ENCODE measurements at regions not wholly inside any gene's neighbourhood (a gene's known extent, or its start where the extent isn't known, plus 50 kb on each side); places are given as distances from the start of the nearest gene placed in this dataset.
A peak's percentile ranks its signal among the peaks of the same experiment; 100 is the strongest.

DNA sequence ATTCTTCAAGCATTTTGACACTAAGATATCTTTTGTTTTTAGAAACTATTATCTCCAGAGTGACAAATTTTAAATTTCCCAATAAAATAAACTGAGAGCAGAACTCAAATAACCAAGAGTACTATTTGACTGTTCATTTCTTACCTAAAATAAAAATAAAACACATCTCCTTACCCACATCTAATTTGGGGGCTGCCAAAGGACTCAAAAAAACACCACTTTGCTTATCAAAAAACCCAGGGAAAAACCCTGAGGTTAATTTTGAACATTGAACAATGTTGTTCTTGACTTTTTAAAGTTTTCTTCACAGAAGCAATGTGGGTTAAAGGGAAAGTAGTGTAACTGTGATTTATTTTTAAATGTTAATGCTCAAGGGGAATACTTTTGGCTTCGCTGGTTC, 243.0 kb upstream of the HHIP start:
- no peak for DNase-seq (ENCODE audit: low spot score)
- no peak overlapping the region for H3K9ac ChIP-seq

DNA sequence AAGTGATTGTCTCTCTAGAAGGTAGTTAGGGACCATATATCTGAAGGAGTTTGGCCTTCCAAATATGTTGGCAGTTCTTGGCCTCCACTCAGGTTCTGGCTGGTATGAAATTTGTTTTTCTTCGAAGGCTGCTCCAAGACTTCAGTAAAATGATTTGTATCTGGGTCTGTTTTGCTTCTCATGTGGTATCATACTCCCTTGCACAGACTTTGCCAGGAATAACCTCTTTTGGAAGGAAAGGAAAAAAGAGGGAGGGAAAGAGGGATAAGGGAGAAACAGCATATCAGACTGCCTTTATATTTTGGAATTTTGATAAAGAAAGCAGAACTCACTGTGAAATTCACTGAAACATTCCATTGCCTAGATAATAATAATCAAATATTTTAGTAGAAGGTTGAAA, 242.1 kb upstream of the HHIP start:
- Histone ChIP-seq H3K4me3 (no peak overlapping the region), H3K36me3 (no peaks in the 10 kb centered on the region), H3F3A (ENCODE audit: low read depth) (peaks cover 11% of the 10 kb centered on the region), H3K27ac (no peak overlapping the region), H3K79me2 (ENCODE audit: low read depth) (no peaks in the 10 kb centered on the region), H3K4me2 (no peak overlapping the region), H3K4me1 (peaks cover 18% of the 10 kb centered on the region), H3K27me3 (no peaks in the 10 kb centered on the region), H3K9me3 (ENCODE audit: low read depth) (no peaks in the 10 kb centered on the region), H2AFZ (replicated peaks) (no peak overlapping the region), H4K20me1 (ENCODE audit: low read depth) (no peaks in the 10 kb centered on the region), H3K9ac (no peak overlapping the region)
- no peak overlapping the region for H3K4me3 Mint-ChIP-seq
- H3K4me1 Mint-ChIP-seq = peaks cover 3% of the 10 kb centered on the region
- H3K27me3 Mint-ChIP-seq (ENCODE audit: insufficient read depth, low read depth) = peaks cover 2% of the 10 kb centered on the region
- no peak for DNase-seq (ENCODE audit: low spot score)
- no peaks in the 10 kb centered on the region for H3K36me3 Mint-ChIP-seq
- no peaks in the 10 kb centered on the region for H3K9me3 Mint-ChIP-seq
- TF ChIP-seq, protein P1, sequence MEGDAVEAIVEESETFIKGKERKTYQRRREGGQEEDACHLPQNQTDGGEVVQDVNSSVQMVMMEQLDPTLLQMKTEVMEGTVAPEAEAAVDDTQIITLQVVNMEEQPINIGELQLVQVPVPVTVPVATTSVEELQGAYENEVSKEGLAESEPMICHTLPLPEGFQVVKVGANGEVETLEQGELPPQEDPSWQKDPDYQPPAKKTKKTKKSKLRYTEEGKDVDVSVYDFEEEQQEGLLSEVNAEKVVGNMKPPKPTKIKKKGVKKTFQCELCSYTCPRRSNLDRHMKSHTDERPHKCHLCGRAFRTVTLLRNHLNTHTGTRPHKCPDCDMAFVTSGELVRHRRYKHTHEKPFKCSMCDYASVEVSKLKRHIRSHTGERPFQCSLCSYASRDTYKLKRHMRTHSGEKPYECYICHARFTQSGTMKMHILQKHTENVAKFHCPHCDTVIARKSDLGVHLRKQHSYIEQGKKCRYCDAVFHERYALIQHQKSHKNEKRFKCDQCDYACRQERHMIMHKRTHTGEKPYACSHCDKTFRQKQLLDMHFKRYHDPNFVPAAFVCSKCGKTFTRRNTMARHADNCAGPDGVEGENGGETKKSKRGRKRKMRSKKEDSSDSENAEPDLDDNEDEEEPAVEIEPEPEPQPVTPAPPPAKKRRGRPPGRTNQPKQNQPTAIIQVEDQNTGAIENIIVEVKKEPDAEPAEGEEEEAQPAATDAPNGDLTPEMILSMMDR (IDR thresholded peaks at IDR 0.05) = no peak
- TF ChIP-seq EZH2 (IDR thresholded peaks at IDR 0.05) (no peak), EZH2phosphoT487 (IDR thresholded peaks at IDR 0.05) (no peak)
- H3K27ac Mint-ChIP-seq = no peak overlapping the region

More for the DNA sequence above, 243.0 kb upstream of the HHIP start:
- H3K4me1 ChIP-seq = peaks cover 18% of the 10 kb centered on the region
- no peaks in the 10 kb centered on the region for H4K20me1 ChIP-seq (ENCODE audit: low read depth)
- peak overlapping the region; percentile 85 for H3K27ac ChIP-seq
- no peaks in the 10 kb centered on the region for H3K36me3 Mint-ChIP-seq
- H3K9me3 ChIP-seq (ENCODE audit: low read depth) = no peaks in the 10 kb centered on the region
- peaks cover 2% of the 10 kb centered on the region for H3K27me3 Mint-ChIP-seq (ENCODE audit: insufficient read depth, low read depth)
- no peak overlapping the region for H3K27ac Mint-ChIP-seq
- H3K36me3 ChIP-seq = no peaks in the 10 kb centered on the region
- no peak overlapping the region for H3K4me3 ChIP-seq
- no peak overlapping the region for H2AFZ ChIP-seq (replicated peaks)
- no peaks in the 10 kb centered on the region for H3K27me3 ChIP-seq
- peaks cover 11% of the 10 kb centered on the region for H3F3A ChIP-seq (ENCODE audit: low read depth)
- TF ChIP-seq, protein P1 (IDR thresholded peaks at IDR 0.05) = no peak
- TF ChIP-seq EZH2phosphoT487 (IDR thresholded peaks at IDR 0.05) (no peak), EZH2 (IDR thresholded peaks at IDR 0.05) (no peak)
- H3K79me2 ChIP-seq (ENCODE audit: low read depth) = no peaks in the 10 kb centered on the region
- H3K4me3 Mint-ChIP-seq = no peak overlapping the region
- H3K9me3 Mint-ChIP-seq = no peaks in the 10 kb centered on the region
- no peak overlapping the region for H3K4me2 ChIP-seq
- H3K4me1 Mint-ChIP-seq = peaks cover 3% of the 10 kb centered on the region

GRCh38 chr4:144409525-144409924, 236.4 kb upstream of the HHIP start:
- TF ChIP-seq EZH2 (IDR thresholded peaks at IDR 0.05) (no peak), EZH2phosphoT487 (IDR thresholded peaks at IDR 0.05) (no peak)
- TF ChIP-seq, protein P1 (IDR thresholded peaks at IDR 0.05) = no peak
- no peaks in the 10 kb centered on the region for H3K27me3 ChIP-seq
- H3K9me3 Mint-ChIP-seq = no peaks in the 10 kb centered on the region
- H3K9ac ChIP-seq = no peak overlapping the region
- no peak overlapping the region for H3K27ac Mint-ChIP-seq
- no peak overlapping the region for H3K4me2 ChIP-seq
- DNase-seq (ENCODE audit: low spot score) = no peak
- H3K4me3 Mint-ChIP-seq = no peak overlapping the region
- no peaks in the 10 kb centered on the region for H3K4me1 Mint-ChIP-seq
- H3K9me3 ChIP-seq (ENCODE audit: low read depth) = no peaks in the 10 kb centered on the region
- peaks cover 2% of the 10 kb centered on the region for H3K27me3 Mint-ChIP-seq (ENCODE audit: insufficient read depth, low read depth)
- no peaks in the 10 kb centered on the region for H3K4me1 ChIP-seq
- no peaks in the 10 kb centered on the region for H4K20me1 ChIP-seq (ENCODE audit: low read depth)
- H3K36me3 ChIP-seq = no peaks in the 10 kb centered on the region
- no peak overlapping the region for H2AFZ ChIP-seq (replicated peaks)
- H3K27ac ChIP-seq = no peak overlapping the region
- H3F3A ChIP-seq (ENCODE audit: low read depth) = no peaks in the 10 kb centered on the region
- H3K4me3 ChIP-seq = no peak overlapping the region
- no peaks in the 10 kb centered on the region for H3K79me2 ChIP-seq (ENCODE audit: low read depth)
- H3K36me3 Mint-ChIP-seq = no peaks in the 10 kb centered on the region
